ENCODE measurements at regions not wholly inside any gene's neighbourhood (a gene's known extent, or its start where the extent isn't known, plus 50 kb on each side); places are given as distances from the start of the nearest gene placed in this dataset.

DNA sequence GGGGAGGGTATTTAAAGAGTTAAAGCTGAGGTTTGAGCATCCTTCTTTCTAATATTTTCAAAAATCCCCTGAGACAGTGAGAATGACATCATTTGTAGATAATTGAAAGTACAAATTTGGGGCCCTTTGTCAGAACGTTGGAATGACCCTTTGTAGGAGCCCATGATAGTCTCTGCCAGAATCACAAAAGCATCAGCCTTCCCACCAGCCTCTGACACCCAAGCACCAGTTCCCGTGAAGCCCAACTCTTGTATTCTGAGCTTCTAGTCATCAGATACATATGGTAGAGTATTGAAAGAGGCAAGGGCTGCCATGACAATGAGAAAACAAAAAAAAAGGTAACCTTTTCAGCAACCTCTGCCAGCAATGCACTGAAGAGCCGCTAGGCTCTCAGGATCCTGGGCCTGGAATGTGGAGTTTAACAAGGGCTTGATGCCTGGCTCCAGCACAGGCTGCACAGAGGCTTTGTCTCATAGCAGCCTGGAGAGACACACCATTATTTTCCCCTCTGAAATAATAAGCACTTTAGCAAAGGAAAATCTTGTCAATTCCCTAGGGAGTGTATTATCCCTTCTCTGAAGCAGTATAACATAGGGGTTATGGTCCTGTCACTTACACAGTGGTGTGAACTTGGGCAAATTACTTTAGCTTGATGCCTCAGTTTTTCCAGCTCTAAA, 114.4 kb downstream of the ZNF608 start:
- TF ChIP-seq POLR2A (IDR thresholded peaks at IDR 0.05; ENCODE audit: borderline replicate concordance, extremely low read depth, insufficient read depth, insufficient read length) = no peak
- TF ChIP-seq, protein P1, sequence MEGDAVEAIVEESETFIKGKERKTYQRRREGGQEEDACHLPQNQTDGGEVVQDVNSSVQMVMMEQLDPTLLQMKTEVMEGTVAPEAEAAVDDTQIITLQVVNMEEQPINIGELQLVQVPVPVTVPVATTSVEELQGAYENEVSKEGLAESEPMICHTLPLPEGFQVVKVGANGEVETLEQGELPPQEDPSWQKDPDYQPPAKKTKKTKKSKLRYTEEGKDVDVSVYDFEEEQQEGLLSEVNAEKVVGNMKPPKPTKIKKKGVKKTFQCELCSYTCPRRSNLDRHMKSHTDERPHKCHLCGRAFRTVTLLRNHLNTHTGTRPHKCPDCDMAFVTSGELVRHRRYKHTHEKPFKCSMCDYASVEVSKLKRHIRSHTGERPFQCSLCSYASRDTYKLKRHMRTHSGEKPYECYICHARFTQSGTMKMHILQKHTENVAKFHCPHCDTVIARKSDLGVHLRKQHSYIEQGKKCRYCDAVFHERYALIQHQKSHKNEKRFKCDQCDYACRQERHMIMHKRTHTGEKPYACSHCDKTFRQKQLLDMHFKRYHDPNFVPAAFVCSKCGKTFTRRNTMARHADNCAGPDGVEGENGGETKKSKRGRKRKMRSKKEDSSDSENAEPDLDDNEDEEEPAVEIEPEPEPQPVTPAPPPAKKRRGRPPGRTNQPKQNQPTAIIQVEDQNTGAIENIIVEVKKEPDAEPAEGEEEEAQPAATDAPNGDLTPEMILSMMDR (IDR thresholded peaks at IDR 0.05 in 2 of 3, conservative IDR thresholded peaks at IDR 0.05 in 1 of 3; ENCODE audit: borderline replicate concordance in 1 of 3, insufficient read depth in 1 of 3, low read depth in 2 of 3, low read length in 2 of 3) = no peak
- TF ChIP-seq EZH2 (IDR thresholded peaks at IDR 0.05) = no peak
- TF ChIP-seq SRF (IDR thresholded peaks at IDR 0.05; ENCODE audit: low read depth) = no peak
- TF ChIP-seq, protein P2, sequence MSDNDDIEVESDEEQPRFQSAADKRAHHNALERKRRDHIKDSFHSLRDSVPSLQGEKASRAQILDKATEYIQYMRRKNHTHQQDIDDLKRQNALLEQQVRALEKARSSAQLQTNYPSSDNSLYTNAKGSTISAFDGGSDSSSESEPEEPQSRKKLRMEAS (IDR thresholded peaks at IDR 0.05) = no peak
- TF ChIP-seq YY1 (IDR thresholded peaks at IDR 0.05; ENCODE audit: extremely low read depth, insufficient replicate concordance, low read depth, low read length) = no peak
- TF ChIP-seq CEBPB (IDR thresholded peaks at IDR 0.05; ENCODE audit: low read depth) = no peak
- TF ChIP-seq POLR2AphosphoS5 (IDR thresholded peaks at IDR 0.05; ENCODE audit: low read depth, low read length) = no peak
- no peak for TF ChIP-seq SP1 (IDR thresholded peaks at IDR 0.05; ENCODE audit: low read depth)
- TF ChIP-seq EZH2phosphoT487 (IDR thresholded peaks at IDR 0.05; ENCODE audit: borderline replicate concordance) = no peak
- TF ChIP-seq, protein P3, sequence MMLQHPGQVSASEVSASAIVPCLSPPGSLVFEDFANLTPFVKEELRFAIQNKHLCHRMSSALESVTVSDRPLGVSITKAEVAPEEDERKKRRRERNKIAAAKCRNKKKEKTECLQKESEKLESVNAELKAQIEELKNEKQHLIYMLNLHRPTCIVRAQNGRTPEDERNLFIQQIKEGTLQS (IDR thresholded peaks at IDR 0.05) = no peak
- TF ChIP-seq RAD21 (IDR thresholded peaks at IDR 0.05; ENCODE audit: low read depth) = no peak

All from HCT116 (cell line).